ENCODE measurements at regions not wholly inside any gene's neighbourhood (a gene's known extent, or its start where the extent isn't known, plus 50 kb on each side); places are given as distances from the start of the nearest gene placed in this dataset.

GRCh38 chr7:4406288-4407058 lies 275.6 kb upstream of the FOXK1 start:
- no peak overlapping the region for H3K4me3 ChIP-seq (ENCODE audit: low read length)
- no peak for TF ChIP-seq CTCF (conservative IDR thresholded peaks at IDR 0.05; ENCODE audit: low read length)
- DNase-seq (ENCODE audit: low read depth) = no peak

GRCh38 chr7:4409946-4410345 lies 272.1 kb upstream of the FOXK1 start:
- TF ChIP-seq CTCF (conservative IDR thresholded peaks at IDR 0.05; ENCODE audit: low read length) = no peak
- no peak for DNase-seq (ENCODE audit: low read depth)
- no peak overlapping the region for H3K4me3 ChIP-seq (ENCODE audit: low read length)

GRCh38 chr7:4416396-4417056 lies 265.6 kb upstream of the FOXK1 start:
- TF ChIP-seq CTCF (conservative IDR thresholded peaks at IDR 0.05; ENCODE audit: low read length) = no peak
- DNase-seq (ENCODE audit: low read depth) = no peak
- H3K4me3 ChIP-seq (ENCODE audit: low read length) = no peak overlapping the region

- TF ChIP-seq CTCF (conservative IDR thresholded peaks at IDR 0.05; ENCODE audit: low read length) = no peak
- no peak for DNase-seq (ENCODE audit: low read depth)
- no peak overlapping the region for H3K4me3 ChIP-seq (ENCODE audit: low read length)
Measured at GRCh38 chr7:4428526-4428925, 253.6 kb upstream of the FOXK1 start.

- TF ChIP-seq CTCF (conservative IDR thresholded peaks at IDR 0.05; ENCODE audit: low read length) = no peak
- no peak for DNase-seq (ENCODE audit: low read depth)
- H3K4me3 ChIP-seq (ENCODE audit: low read length) = no peak overlapping the region
Measured at GRCh38 chr7:4430227-4430626, 251.9 kb upstream of the FOXK1 start.

GRCh38 chr7:4434306-4434705 lies 247.8 kb upstream of the FOXK1 start:
- TF ChIP-seq CTCF (conservative IDR thresholded peaks at IDR 0.05; ENCODE audit: low read length) = no peak
- no peak overlapping the region for H3K4me3 ChIP-seq (ENCODE audit: low read length)
- DNase-seq (ENCODE audit: low read depth) = no peak

- no peak for TF ChIP-seq CTCF (conservative IDR thresholded peaks at IDR 0.05; ENCODE audit: low read length)
- no peak for DNase-seq (ENCODE audit: low read depth)
Measured at GRCh38 chr7:4436361-4436895, 245.7 kb upstream of the FOXK1 start.

More at GRCh38 chr7:4436361-4436895, 245.7 kb upstream of the FOXK1 start:
- no peak overlapping the region for H3K4me3 ChIP-seq (ENCODE audit: low read length)
